ENCODE measurements at regions not wholly inside any gene's neighbourhood (a gene's known extent, or its start where the extent isn't known, plus 50 kb on each side); places are given as distances from the start of the nearest gene placed in this dataset.

DNA sequence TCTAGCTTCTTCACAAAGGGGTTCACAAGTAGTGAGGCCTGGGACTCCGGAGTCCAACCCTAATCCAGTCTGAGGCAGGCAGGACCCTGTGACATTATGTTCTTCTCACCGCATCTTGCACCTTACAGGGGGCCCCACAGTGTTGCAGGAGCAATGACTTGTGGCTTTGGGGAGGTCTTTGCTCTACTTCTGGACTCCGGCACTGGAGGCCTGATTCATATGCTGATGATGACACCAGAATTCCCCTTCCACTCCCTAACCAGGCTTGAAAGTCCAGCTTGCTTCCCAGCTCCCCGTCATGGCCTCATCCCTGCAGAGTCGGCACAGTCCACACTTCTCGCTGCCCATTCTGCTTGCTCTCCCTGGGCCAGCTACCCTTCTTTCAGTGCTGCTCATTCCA, 96.3 kb upstream of the SLC44A3 start:
- Histone ChIP-seq H3K4me3 (ENCODE audit: low read depth, low read length) (no peak overlapping the region), H3K27me3 (ENCODE audit: control insufficient read depth, insufficient read depth, low read length) (no peaks in the 10 kb centered on the region), H3K36me3 (ENCODE audit: control insufficient read depth, insufficient read depth, low read length) (no peaks in the 10 kb centered on the region)
- FAIRE-seq (no peak), DNase-seq (ENCODE audit: low read depth) (no peak)
- TF ChIP-seq, protein P1, sequence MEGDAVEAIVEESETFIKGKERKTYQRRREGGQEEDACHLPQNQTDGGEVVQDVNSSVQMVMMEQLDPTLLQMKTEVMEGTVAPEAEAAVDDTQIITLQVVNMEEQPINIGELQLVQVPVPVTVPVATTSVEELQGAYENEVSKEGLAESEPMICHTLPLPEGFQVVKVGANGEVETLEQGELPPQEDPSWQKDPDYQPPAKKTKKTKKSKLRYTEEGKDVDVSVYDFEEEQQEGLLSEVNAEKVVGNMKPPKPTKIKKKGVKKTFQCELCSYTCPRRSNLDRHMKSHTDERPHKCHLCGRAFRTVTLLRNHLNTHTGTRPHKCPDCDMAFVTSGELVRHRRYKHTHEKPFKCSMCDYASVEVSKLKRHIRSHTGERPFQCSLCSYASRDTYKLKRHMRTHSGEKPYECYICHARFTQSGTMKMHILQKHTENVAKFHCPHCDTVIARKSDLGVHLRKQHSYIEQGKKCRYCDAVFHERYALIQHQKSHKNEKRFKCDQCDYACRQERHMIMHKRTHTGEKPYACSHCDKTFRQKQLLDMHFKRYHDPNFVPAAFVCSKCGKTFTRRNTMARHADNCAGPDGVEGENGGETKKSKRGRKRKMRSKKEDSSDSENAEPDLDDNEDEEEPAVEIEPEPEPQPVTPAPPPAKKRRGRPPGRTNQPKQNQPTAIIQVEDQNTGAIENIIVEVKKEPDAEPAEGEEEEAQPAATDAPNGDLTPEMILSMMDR (IDR thresholded peaks at IDR 0.05; ENCODE audit: insufficient read depth, low read length, severe bottlenecking), result no peak

DNA sequence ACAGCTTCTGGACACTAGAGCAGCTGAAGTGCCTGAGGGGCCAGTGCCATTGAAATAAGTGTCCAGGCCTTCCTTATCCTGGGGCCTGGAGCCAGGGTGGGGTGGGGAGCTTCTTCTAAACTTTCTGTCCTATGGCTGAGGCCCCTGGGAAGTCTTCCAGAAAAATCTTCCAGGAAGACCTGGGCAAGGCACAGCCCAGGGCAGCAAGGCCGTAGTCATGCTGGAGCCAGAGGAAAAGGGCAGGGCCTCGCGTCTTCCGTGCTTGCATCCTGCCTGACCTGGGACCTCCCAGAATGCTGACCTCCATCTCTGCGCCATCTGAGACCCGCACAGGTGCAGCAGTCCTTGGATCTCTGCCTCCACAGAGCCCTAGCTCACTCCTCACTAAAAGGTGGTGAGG, 96.7 kb upstream of the SLC44A3 start:
- no peaks in the 10 kb centered on the region for H3K27me3 ChIP-seq (ENCODE audit: control insufficient read depth, insufficient read depth, low read length)
- H3K4me3 ChIP-seq (ENCODE audit: low read depth, low read length), result no peak overlapping the region
- no peaks in the 10 kb centered on the region for H3K36me3 ChIP-seq (ENCODE audit: control insufficient read depth, insufficient read depth, low read length)
- FAIRE-seq, result no peak
- no peak for DNase-seq (ENCODE audit: low read depth)
- TF ChIP-seq, protein P1 (IDR thresholded peaks at IDR 0.05; ENCODE audit: insufficient read depth, low read length, severe bottlenecking), result no peak

DNA sequence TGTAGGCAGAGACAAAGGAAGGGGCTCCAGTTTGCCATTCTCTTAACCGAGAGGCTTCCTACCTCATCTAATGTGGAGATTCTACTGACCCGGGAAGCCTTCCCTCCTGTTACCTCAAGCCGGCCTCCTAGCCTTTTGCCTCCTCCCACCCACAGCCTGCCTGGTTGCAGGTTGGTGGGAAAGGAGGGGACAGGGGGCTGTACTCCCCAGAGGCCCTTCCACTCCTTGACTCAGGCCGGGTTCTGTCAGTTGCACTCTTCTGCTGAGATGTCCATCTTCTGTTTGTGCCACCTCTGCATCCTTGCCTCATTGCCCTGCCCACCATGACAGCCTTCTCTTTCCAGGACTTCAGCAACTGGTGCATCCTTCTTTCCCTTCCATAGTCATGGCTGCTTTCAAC, 98.0 kb upstream of the SLC44A3 start:
- TF ChIP-seq, protein P1 (IDR thresholded peaks at IDR 0.05; ENCODE audit: insufficient read depth, low read length, severe bottlenecking), result no peak
- DNase-seq (ENCODE audit: low read depth), result no peak
- Histone ChIP-seq H3K27me3 (ENCODE audit: control insufficient read depth, insufficient read depth, low read length) (no peaks in the 10 kb centered on the region), H3K4me3 (ENCODE audit: low read depth, low read length) (no peak overlapping the region), H3K36me3 (ENCODE audit: control insufficient read depth, insufficient read depth, low read length) (no peaks in the 10 kb centered on the region)
- no peak for FAIRE-seq

DNA sequence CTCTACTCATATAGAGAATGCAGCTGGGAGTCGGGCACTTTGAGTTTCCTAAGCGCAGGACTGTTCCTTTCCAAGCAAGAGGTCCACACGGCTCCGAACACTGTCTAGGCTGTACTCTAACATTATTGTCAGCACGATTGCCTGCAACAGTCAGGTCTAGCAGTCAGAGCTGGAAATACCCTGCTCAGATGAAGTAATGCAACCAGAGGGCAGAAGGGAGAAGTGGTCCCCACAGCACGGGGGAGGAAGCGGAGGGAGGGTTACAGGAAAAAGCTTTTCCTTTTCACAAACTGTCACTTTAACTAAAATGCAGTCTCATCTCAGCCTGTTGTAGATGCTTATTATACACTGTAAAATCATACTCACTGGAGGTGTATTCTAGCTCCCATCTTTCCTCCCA, 98.9 kb upstream of the SLC44A3 start:
- no peak overlapping the region for H3K4me3 ChIP-seq (ENCODE audit: low read depth, low read length)
- TF ChIP-seq, protein P1 (IDR thresholded peaks at IDR 0.05; ENCODE audit: insufficient read depth, low read length, severe bottlenecking), result no peak
- FAIRE-seq (no peak), DNase-seq (ENCODE audit: low read depth) (no peak)
- H3K36me3 ChIP-seq (ENCODE audit: control insufficient read depth, insufficient read depth, low read length), result no peaks in the 10 kb centered on the region
- no peaks in the 10 kb centered on the region for H3K27me3 ChIP-seq (ENCODE audit: control insufficient read depth, insufficient read depth, low read length)

DNA sequence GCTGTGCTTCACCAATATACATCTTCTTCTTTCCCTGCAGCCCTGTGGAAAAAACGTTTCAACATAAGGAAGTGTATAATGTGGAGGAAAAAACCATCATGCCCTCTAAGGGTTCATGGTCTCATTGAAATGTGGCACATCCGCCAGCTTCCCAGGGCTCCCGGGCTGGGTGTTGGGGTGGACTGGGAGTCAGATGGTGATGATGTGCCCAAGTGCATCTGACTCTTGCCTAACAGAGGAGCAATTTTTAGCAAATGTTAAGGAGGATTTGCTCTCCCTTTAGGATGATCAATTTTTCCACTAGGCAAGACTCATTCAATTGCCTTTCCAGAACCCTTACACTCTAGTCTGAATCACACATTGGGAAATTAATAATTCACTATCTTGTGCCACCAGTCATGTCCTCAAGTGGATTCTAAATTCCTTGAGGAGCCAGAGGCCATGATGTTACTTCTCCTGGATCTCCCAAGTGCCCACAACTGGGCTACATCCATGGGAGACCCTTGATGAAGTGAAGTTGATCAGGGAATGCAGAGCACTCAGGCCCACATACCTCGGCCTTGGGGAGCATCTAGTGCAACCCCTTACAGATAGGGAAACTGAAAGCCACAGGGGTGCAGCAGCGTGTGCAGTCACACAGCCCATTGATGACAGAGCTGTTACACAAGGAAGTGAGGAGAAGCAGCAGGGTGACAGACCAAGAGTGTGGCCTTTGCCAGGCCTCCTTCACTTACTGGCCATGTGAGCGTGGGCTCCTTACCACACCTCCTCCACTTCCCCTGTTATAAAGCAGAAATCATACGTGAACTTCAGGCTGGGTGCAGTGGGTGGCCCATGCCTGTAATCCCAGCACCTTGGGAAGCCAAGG, 100.0 kb upstream of the SLC44A3 start:
- Histone ChIP-seq H3K4me3 (ENCODE audit: low read depth, low read length) (no peak overlapping the region), H3K27me3 (ENCODE audit: control insufficient read depth, insufficient read depth, low read length) (no peaks in the 10 kb centered on the region), H3K36me3 (ENCODE audit: control insufficient read depth, insufficient read depth, low read length) (no peaks in the 10 kb centered on the region)
- no peak for DNase-seq (ENCODE audit: low read depth)
- FAIRE-seq, result no peak
- TF ChIP-seq, protein P1 (IDR thresholded peaks at IDR 0.05; ENCODE audit: insufficient read depth, low read length, severe bottlenecking), result no peak

DNA sequence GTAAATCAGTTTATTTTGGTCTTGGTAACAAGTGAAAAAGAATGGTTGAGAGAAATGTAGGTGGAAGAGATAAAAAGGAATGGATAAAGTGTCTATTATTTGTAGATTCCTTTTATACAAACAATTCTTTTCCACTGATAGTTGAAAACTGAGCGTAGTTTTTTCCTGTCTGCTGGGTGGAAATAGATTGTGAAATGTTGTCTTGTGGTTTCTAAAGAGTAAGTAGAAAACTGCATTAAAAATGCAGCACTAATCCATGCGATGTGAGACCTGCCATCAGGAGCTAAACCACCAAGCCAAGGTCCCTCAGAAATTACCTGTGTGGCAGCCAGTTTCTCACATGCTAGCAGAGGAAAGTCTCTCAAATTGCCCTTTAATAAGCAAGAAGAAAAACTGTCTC, 103.2 kb upstream of the SLC44A3 start:
- DNase-seq (ENCODE audit: low read depth) (no peak), FAIRE-seq (no peak)
- H3K4me3 ChIP-seq (ENCODE audit: low read depth, low read length), result no peak overlapping the region
- no peaks in the 10 kb centered on the region for H3K27me3 ChIP-seq (ENCODE audit: control insufficient read depth, insufficient read depth, low read length)
- TF ChIP-seq, protein P1 (IDR thresholded peaks at IDR 0.05; ENCODE audit: insufficient read depth, low read length, severe bottlenecking), result no peak
- no peaks in the 10 kb centered on the region for H3K36me3 ChIP-seq (ENCODE audit: control insufficient read depth, insufficient read depth, low read length)

All from bronchial epithelial cell (primary cell).